ENCODE measurements at regions not wholly inside any gene's neighbourhood (a gene's known extent, or its start where the extent isn't known, plus 50 kb on each side); places are given as distances from the start of the nearest gene placed in this dataset.

- no peaks in the 10 kb centered on the region for H3K27me3 Mint-ChIP-seq (ENCODE audit: insufficient read depth, unreplicated experiment)
- intact Hi-C loops (cut with micrococcal nuclease) = no loop called here
- H3K9me3 Mint-ChIP-seq (ENCODE audit: unreplicated experiment) = peaks cover 19% of the 10 kb centered on the region
- no peak overlapping the region for H3K27ac Mint-ChIP-seq (ENCODE audit: low read depth, unreplicated experiment)
- TF ChIP-seq, protein P1, sequence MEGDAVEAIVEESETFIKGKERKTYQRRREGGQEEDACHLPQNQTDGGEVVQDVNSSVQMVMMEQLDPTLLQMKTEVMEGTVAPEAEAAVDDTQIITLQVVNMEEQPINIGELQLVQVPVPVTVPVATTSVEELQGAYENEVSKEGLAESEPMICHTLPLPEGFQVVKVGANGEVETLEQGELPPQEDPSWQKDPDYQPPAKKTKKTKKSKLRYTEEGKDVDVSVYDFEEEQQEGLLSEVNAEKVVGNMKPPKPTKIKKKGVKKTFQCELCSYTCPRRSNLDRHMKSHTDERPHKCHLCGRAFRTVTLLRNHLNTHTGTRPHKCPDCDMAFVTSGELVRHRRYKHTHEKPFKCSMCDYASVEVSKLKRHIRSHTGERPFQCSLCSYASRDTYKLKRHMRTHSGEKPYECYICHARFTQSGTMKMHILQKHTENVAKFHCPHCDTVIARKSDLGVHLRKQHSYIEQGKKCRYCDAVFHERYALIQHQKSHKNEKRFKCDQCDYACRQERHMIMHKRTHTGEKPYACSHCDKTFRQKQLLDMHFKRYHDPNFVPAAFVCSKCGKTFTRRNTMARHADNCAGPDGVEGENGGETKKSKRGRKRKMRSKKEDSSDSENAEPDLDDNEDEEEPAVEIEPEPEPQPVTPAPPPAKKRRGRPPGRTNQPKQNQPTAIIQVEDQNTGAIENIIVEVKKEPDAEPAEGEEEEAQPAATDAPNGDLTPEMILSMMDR (IDR thresholded peaks at IDR 0.05; ENCODE audit: unreplicated experiment) = no peak
- ChIA-PET POLR2A (no interaction called here), CTCF (no interaction called here)
- no peaks in the 10 kb centered on the region for H3K4me1 Mint-ChIP-seq (ENCODE audit: insufficient read depth, unreplicated experiment)
- no TSS peak for BruUV-seq (replicated peaks)
- no peak overlapping the region for H3K4me3 Mint-ChIP-seq (ENCODE audit: unreplicated experiment)
- no peaks in the 10 kb centered on the region for H3K36me3 Mint-ChIP-seq (ENCODE audit: insufficient read depth, unreplicated experiment)
- no peak for DNase-seq (ENCODE audit: unreplicated experiment)
These were observed 63.3 kb upstream of the VCX start for GRCh38 chrX:7779644-7780043.

DNA sequence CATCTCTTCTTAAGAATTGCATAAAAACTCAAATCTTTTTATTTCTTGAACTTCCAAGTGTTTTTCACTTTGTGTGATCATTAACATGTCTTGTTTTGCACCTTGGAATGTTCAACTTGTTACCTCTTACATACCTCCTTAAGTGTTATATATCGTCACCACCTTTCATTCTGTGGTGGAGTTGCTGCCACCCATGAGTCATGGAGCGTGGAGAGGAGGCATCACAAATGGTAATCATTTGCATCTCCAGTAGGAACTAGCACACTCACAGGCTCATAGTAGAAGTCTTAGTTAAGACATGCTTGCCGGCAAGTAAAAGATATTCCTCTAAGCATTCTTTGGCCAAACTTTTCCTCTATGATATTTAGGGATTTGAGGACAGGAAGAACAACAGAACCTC lies 67.0 kb upstream of the VCX start:
- no peak for DNase-seq (ENCODE audit: unreplicated experiment)
- Mint-ChIP-seq H3K36me3 (ENCODE audit: insufficient read depth, unreplicated experiment) (no peaks in the 10 kb centered on the region), H3K27ac (ENCODE audit: low read depth, unreplicated experiment) (no peak overlapping the region), H3K4me3 (ENCODE audit: unreplicated experiment) (no peak overlapping the region), H3K9me3 (ENCODE audit: unreplicated experiment) (peaks cover 8% of the 10 kb centered on the region), H3K27me3 (ENCODE audit: insufficient read depth, unreplicated experiment) (no peaks in the 10 kb centered on the region), H3K4me1 (ENCODE audit: insufficient read depth, unreplicated experiment) (no peaks in the 10 kb centered on the region)
- no TSS peak for BruUV-seq (replicated peaks)
- intact Hi-C loops (cut with micrococcal nuclease) = no loop called here
- ChIA-PET POLR2A (no interaction called here), CTCF (interaction anchor here (0.7 kb wide), 1 partner anchor 1065 kb away, joined by 4 read pairs; no protein-coding TSS in a partner anchor)
- TF ChIP-seq, protein P1 (IDR thresholded peaks at IDR 0.05; ENCODE audit: unreplicated experiment) = no peak

- H3K27ac Mint-ChIP-seq (ENCODE audit: low read depth, unreplicated experiment) = no peak overlapping the region
- ChIA-PET POLR2A (no interaction called here), CTCF (interaction anchor here (0.7 kb wide), 1 partner anchor 762 kb away, joined by 3 read pairs; no protein-coding TSS in a partner anchor)
- DNase-seq (ENCODE audit: unreplicated experiment) = no peak
- H3K36me3 Mint-ChIP-seq (ENCODE audit: insufficient read depth, unreplicated experiment) = no peaks in the 10 kb centered on the region
- no peak overlapping the region for H3K4me3 Mint-ChIP-seq (ENCODE audit: unreplicated experiment)
- peaks cover 8% of the 10 kb centered on the region for H3K9me3 Mint-ChIP-seq (ENCODE audit: unreplicated experiment)
- BruUV-seq (replicated peaks) = no TSS peak
- TF ChIP-seq, protein P1 (IDR thresholded peaks at IDR 0.05; ENCODE audit: unreplicated experiment) = no peak
- no peaks in the 10 kb centered on the region for H3K27me3 Mint-ChIP-seq (ENCODE audit: insufficient read depth, unreplicated experiment)
- no peaks in the 10 kb centered on the region for H3K4me1 Mint-ChIP-seq (ENCODE audit: insufficient read depth, unreplicated experiment)
- intact Hi-C loops (cut with micrococcal nuclease) = no loop called here
These were observed 71.1 kb upstream of the VCX start for GRCh38 chrX:7771788-7772438.

GRCh38 chrX:7759830-7760229 lies 83.1 kb upstream of the VCX start:
- Mint-ChIP-seq H3K36me3 (ENCODE audit: insufficient read depth, unreplicated experiment) (no peaks in the 10 kb centered on the region), H3K27ac (ENCODE audit: low read depth, unreplicated experiment) (no peak overlapping the region), H3K27me3 (ENCODE audit: insufficient read depth, unreplicated experiment) (no peaks in the 10 kb centered on the region), H3K4me3 (ENCODE audit: unreplicated experiment) (no peak overlapping the region), H3K4me1 (ENCODE audit: insufficient read depth, unreplicated experiment) (no peaks in the 10 kb centered on the region), H3K9me3 (ENCODE audit: unreplicated experiment) (no peaks in the 10 kb centered on the region)
- ChIA-PET POLR2A (no interaction called here), CTCF (interaction anchor here (0.6 kb wide), 1 partner anchor 16 kb away, joined by 3 read pairs; no protein-coding TSS in a partner anchor)
- TF ChIP-seq, protein P1 (IDR thresholded peaks at IDR 0.05; ENCODE audit: unreplicated experiment) = no peak
- intact Hi-C loops (cut with micrococcal nuclease) = no loop called here
- no peak for DNase-seq (ENCODE audit: unreplicated experiment)
- no TSS peak for BruUV-seq (replicated peaks)

Measured in MCF 10A (cell line).